Astrocyte (in vitro differentiated cells and primary cell): ENCODE measurements at regions not wholly inside any gene's neighbourhood (a gene's known extent, or its start where the extent isn't known, plus 50 kb on each side); places are given as distances from the start of the nearest gene placed in this dataset.

ENCODE experiments used
- DNase-seq: peaks from one replicate; pipeline ENCODE4 v3.0.0-alpha.2; 2010; ENCODE audit warnings: low read depth
- FAIRE-seq: peaks from 2 replicates; lab custom pipeline; 2011; peaks lifted over from hg19 to GRCh38; lab: Jason Lieb, UNC
- H2AFZ ChIP-seq: 2 replicates; pipeline ENCODE4 v1.6.0; 2012; ENCODE audit warnings: low read depth, low read length, inconsistent platforms
- H3K27ac ChIP-seq: 2 replicates; pipeline ENCODE4 v1.5.1; 2011; ENCODE audit warnings: low read depth, low read length, inconsistent platforms
- H3K27me3 ChIP-seq: 2 replicates; pipeline ENCODE4 v1.6.0; 2011; ENCODE audit warnings: low read length, inconsistent platforms; ENCODE audit not compliant: insufficient read depth
- H3K36me3 ChIP-seq: 2 replicates; pipeline ENCODE4 v1.5.1; 2011; ENCODE audit warnings: low read length, inconsistent platforms; ENCODE audit not compliant: insufficient read depth
- H3K4me1 ChIP-seq: 2 replicates; pipeline ENCODE4 v1.5.1; 2011; ENCODE audit warnings: low read length, inconsistent platforms; ENCODE audit not compliant: insufficient read depth
- H3K4me2 ChIP-seq: 2 replicates; pipeline ENCODE4 v1.6.0; 2012; ENCODE audit warnings: low read length, inconsistent platforms
- H3K4me3 ChIP-seq: 2 replicates; pipeline ENCODE4 v1.5.1; 2011; ENCODE audit warnings: low read depth, mild to moderate bottlenecking, low read length, inconsistent platforms; ENCODE audit not compliant: insufficient read depth
- H3K79me2 ChIP-seq: 2 replicates; pipeline ENCODE4 v1.6.0; 2012; ENCODE audit warnings: mild to moderate bottlenecking, low read length, inconsistent platforms; ENCODE audit not compliant: insufficient read depth
- H3K9ac ChIP-seq: 2 replicates; pipeline ENCODE4 v1.6.0; 2012; ENCODE audit warnings: mild to moderate bottlenecking, low read length, inconsistent platforms
- H3K9me3 ChIP-seq: 2 replicates; pipeline ENCODE4 v1.5.1; 2012; ENCODE audit warnings: low read depth, mild to moderate bottlenecking, low read length, inconsistent platforms; ENCODE audit not compliant: insufficient read depth
- H4K20me1 ChIP-seq: 2 replicates; pipeline ENCODE4 v1.6.0; 2012; ENCODE audit warnings: low read length, inconsistent platforms; ENCODE audit not compliant: insufficient read depth
- H3K27ac Mint-ChIP-seq: one replicate; pipeline ENCODE4 v1.8.0; 2021; ENCODE audit warnings: mild to moderate bottlenecking, mixed read lengths; ENCODE audit not compliant: unreplicated experiment
- H3K27me3 Mint-ChIP-seq: one replicate; pipeline ENCODE4 v1.8.0; 2021; ENCODE audit warnings: low read depth, mixed read lengths; ENCODE audit not compliant: unreplicated experiment
- H3K36me3 Mint-ChIP-seq: one replicate; pipeline ENCODE4 v1.8.0; 2021; ENCODE audit warnings: low read depth, mixed read lengths; ENCODE audit not compliant: unreplicated experiment
- H3K4me1 Mint-ChIP-seq: one replicate; pipeline ENCODE4 v1.8.0; 2021; ENCODE audit warnings: low read depth, mixed read lengths; ENCODE audit not compliant: unreplicated experiment
- H3K4me3 Mint-ChIP-seq: one replicate; pipeline ENCODE4 v1.8.0; 2021; ENCODE audit warnings: mild to moderate bottlenecking, moderate library complexity, mixed read lengths; ENCODE audit not compliant: unreplicated experiment
- H3K9me3 Mint-ChIP-seq: one replicate; pipeline ENCODE4 v1.8.0; 2021; ENCODE audit warnings: mild to moderate bottlenecking, mixed read lengths; ENCODE audit not compliant: unreplicated experiment
- CTCF ChIP-seq: IDR thresholded peaks from 2 replicates; pipeline ENCODE4 v1.5.1; 2011; ENCODE audit warnings: low read depth, mild to moderate bottlenecking, inconsistent platforms, low read length, moderate library complexity; ENCODE audit not compliant: insufficient read depth
- EZH2 ChIP-seq: IDR thresholded peaks from 2 replicates; pipeline ENCODE4 v1.6.1; 2012; ENCODE audit warnings: mild to moderate bottlenecking, low read length, inconsistent platforms; ENCODE audit not compliant: insufficient read depth

- Mint-ChIP-seq H3K4me3 (no peak overlapping the region), H3K27ac (no peak overlapping the region), H3K27me3 (peaks cover 41% of the 10 kb centered on the region), H3K36me3 (no peaks in the 10 kb centered on the region), H3K4me1 (peaks cover 5% of the 10 kb centered on the region), H3K9me3 (no peaks in the 10 kb centered on the region)
- H3K4me3 ChIP-seq, result no peak overlapping the region
- TF ChIP-seq CTCF (no peak), EZH2 (no peak)
- H3K9me3 ChIP-seq, result no peaks in the 10 kb centered on the region
- H3K4me2 ChIP-seq, result no peak overlapping the region
- no peak for FAIRE-seq
- H3K4me1 ChIP-seq, result no peaks in the 10 kb centered on the region
- H2AFZ ChIP-seq, result no peak overlapping the region
- H3K9ac ChIP-seq, result no peak overlapping the region
- H3K27me3 ChIP-seq, result no peaks in the 10 kb centered on the region
- H3K27ac ChIP-seq, result no peak overlapping the region
- no peak for DNase-seq
- no peaks in the 10 kb centered on the region for H4K20me1 ChIP-seq
- H3K79me2 ChIP-seq, result no peaks in the 10 kb centered on the region
- H3K36me3 ChIP-seq, result no peaks in the 10 kb centered on the region
These were observed 145.6 kb downstream of the TDRD15 start for GRCh38 chr2:21269382-21269781.

- H3K4me3 ChIP-seq, result no peak overlapping the region
- Mint-ChIP-seq H3K4me3 (no peak overlapping the region), H3K4me1 (peaks cover 5% of the 10 kb centered on the region), H3K9me3 (no peaks in the 10 kb centered on the region), H3K36me3 (no peaks in the 10 kb centered on the region), H3K27ac (no peak overlapping the region), H3K27me3 (peaks cover 42% of the 10 kb centered on the region)
- TF ChIP-seq EZH2 (no peak), CTCF (no peak)
- H3K9me3 ChIP-seq, result no peaks in the 10 kb centered on the region
- FAIRE-seq (no peak), DNase-seq (no peak)
- no peaks in the 10 kb centered on the region for H3K27me3 ChIP-seq
- no peak overlapping the region for H3K4me2 ChIP-seq
- H3K27ac ChIP-seq, result no peak overlapping the region
- H3K36me3 ChIP-seq, result no peaks in the 10 kb centered on the region
- no peaks in the 10 kb centered on the region for H3K79me2 ChIP-seq
- no peaks in the 10 kb centered on the region for H3K4me1 ChIP-seq
- no peaks in the 10 kb centered on the region for H4K20me1 ChIP-seq
- H3K9ac ChIP-seq, result no peak overlapping the region
- no peak overlapping the region for H2AFZ ChIP-seq
These were observed 146.3 kb downstream of the TDRD15 start for GRCh38 chr2:21270083-21270491.

- no peaks in the 10 kb centered on the region for H3K79me2 ChIP-seq
- H3K27me3 ChIP-seq, result no peaks in the 10 kb centered on the region
- Mint-ChIP-seq H3K27me3 (peaks cover 41% of the 10 kb centered on the region), H3K4me3 (no peak overlapping the region), H3K36me3 (no peaks in the 10 kb centered on the region), H3K9me3 (no peaks in the 10 kb centered on the region), H3K27ac (no peak overlapping the region), H3K4me1 (peaks cover 5% of the 10 kb centered on the region)
- H3K9ac ChIP-seq, result no peak overlapping the region
- no peak overlapping the region for H2AFZ ChIP-seq
- H3K9me3 ChIP-seq, result no peaks in the 10 kb centered on the region
- no peak for DNase-seq
- no peak for FAIRE-seq
- no peaks in the 10 kb centered on the region for H4K20me1 ChIP-seq
- H3K36me3 ChIP-seq, result no peaks in the 10 kb centered on the region
- no peak overlapping the region for H3K4me3 ChIP-seq
- no peak overlapping the region for H3K4me2 ChIP-seq
- no peak for TF ChIP-seq CTCF
- no peak for TF ChIP-seq EZH2
- no peak overlapping the region for H3K27ac ChIP-seq
- no peaks in the 10 kb centered on the region for H3K4me1 ChIP-seq
These were observed 146.9 kb downstream of the TDRD15 start for GRCh38 chr2:21270708-21271122.
